ENCODE measurements at regions not wholly inside any gene's neighbourhood (a gene's known extent, or its start where the extent isn't known, plus 50 kb on each side); places are given as distances from the start of the nearest gene placed in this dataset.

DNA sequence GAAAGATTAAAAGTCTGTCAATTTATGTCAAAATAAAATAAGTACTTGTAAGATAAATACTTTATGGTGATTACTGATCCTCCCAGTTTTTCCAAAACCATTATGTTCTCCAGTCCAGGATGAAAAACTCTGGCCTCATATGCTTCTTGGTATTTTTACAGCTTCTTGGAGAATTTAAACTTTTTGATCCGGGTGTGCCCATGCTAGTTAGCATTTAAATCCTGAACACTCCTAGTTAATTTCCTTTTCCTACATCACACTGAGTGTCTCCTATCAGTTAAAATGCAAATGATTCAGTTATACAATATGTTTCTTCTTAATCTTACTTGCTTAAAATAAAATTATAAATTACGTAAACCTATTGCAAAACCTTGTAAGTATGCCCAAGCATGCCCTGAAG is 499.9 kb upstream of the SLITRK6 start:
- TF ChIP-seq POLR2A (IDR thresholded peaks at IDR 0.05) = no peak
- TF ChIP-seq, protein P1, sequence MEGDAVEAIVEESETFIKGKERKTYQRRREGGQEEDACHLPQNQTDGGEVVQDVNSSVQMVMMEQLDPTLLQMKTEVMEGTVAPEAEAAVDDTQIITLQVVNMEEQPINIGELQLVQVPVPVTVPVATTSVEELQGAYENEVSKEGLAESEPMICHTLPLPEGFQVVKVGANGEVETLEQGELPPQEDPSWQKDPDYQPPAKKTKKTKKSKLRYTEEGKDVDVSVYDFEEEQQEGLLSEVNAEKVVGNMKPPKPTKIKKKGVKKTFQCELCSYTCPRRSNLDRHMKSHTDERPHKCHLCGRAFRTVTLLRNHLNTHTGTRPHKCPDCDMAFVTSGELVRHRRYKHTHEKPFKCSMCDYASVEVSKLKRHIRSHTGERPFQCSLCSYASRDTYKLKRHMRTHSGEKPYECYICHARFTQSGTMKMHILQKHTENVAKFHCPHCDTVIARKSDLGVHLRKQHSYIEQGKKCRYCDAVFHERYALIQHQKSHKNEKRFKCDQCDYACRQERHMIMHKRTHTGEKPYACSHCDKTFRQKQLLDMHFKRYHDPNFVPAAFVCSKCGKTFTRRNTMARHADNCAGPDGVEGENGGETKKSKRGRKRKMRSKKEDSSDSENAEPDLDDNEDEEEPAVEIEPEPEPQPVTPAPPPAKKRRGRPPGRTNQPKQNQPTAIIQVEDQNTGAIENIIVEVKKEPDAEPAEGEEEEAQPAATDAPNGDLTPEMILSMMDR (IDR thresholded peaks at IDR 0.05 in 4 of 5, conservative IDR thresholded peaks at IDR 0.05 in 1 of 5) = no peak

Data from gastrocnemius medialis (tissue), 4 donors.